GM21825 (cell line): ENCODE measurements at regions not wholly inside any gene's neighbourhood (a gene's known extent, or its start where the extent isn't known, plus 50 kb on each side); places are given as distances from the start of the nearest gene placed in this dataset.
"Not testable (repeated sequence)": the region's sequence is repeated elsewhere in the genome, so short reads cannot be mapped to it uniquely, and the experiment has no call there.

Experiments used
- ATAC-seq: cut with Tn5 transposase; IDR thresholded peaks from one replicate; pipeline ENCODE4 v1.9.1; 2021; ENCODE audit warnings: mild to moderate bottlenecking, moderate library complexity; ENCODE audit not compliant: unreplicated experiment

GRCh38 chr12:74227846-74228545, 309.6 kb upstream of the ATXN7L3B start:
- ATAC-seq, result no peak

GRCh38 chr12:74229671-74230070, 308.0 kb upstream of the ATXN7L3B start:
- ATAC-seq, result no peak

GRCh38 chr12:74235342-74235741, 302.3 kb upstream of the ATXN7L3B start:
- no peak for ATAC-seq

- no peak for ATAC-seq
Measured at GRCh38 chr12:74241341-74241740, 296.3 kb upstream of the ATXN7L3B start.

- ATAC-seq, result no peak
Measured at GRCh38 chr12:74242088-74242487, 295.5 kb upstream of the ATXN7L3B start.

GRCh38 chr12:74245458-74245857, 292.2 kb upstream of the ATXN7L3B start:
- ATAC-seq, result no peak

GRCh38 chr12:74250891-74251290, 286.7 kb upstream of the ATXN7L3B start:
- no peak for ATAC-seq

- not testable (repeated sequence) for ATAC-seq
Measured at GRCh38 chr12:74253826-74254225, 283.8 kb upstream of the ATXN7L3B start.

GRCh38 chr12:74254784-74255183, 282.9 kb upstream of the ATXN7L3B start:
- ATAC-seq, result no peak

- no peak for ATAC-seq
Measured at GRCh38 chr12:74259199-74259598, 278.4 kb upstream of the ATXN7L3B start.

- ATAC-seq, result no peak
Measured at GRCh38 chr12:74264692-74265091, 272.9 kb upstream of the ATXN7L3B start.

- not testable (repeated sequence) for ATAC-seq
Measured at GRCh38 chr12:74269355-74269754, 268.3 kb upstream of the ATXN7L3B start.

- no peak for ATAC-seq
Measured at GRCh38 chr12:74280156-74280655, 257.4 kb upstream of the ATXN7L3B start.

GRCh38 chr12:74281401-74282180, 256.0 kb upstream of the ATXN7L3B start:
- ATAC-seq, result not testable (repeated sequence)

- no peak for ATAC-seq
Measured at GRCh38 chr12:74283646-74284045, 254.0 kb upstream of the ATXN7L3B start.

- no peak for ATAC-seq
Measured at GRCh38 chr12:74285773-74286172, 251.9 kb upstream of the ATXN7L3B start.

- no peak for ATAC-seq
Measured at GRCh38 chr12:74286254-74286653, 251.4 kb upstream of the ATXN7L3B start.

GRCh38 chr12:74292351-74293194, 245.1 kb upstream of the ATXN7L3B start:
- no peak for ATAC-seq

- no peak for ATAC-seq
Measured at GRCh38 chr12:74293689-74294131, 243.9 kb upstream of the ATXN7L3B start.

- no peak for ATAC-seq
Measured at GRCh38 chr12:74317078-74317601, 220.5 kb upstream of the ATXN7L3B start.

GRCh38 chr12:74317741-74318140, 219.9 kb upstream of the ATXN7L3B start:
- no peak for ATAC-seq
